ENCODE measurements at regions not wholly inside any gene's neighbourhood (a gene's known extent, or its start where the extent isn't known, plus 50 kb on each side); places are given as distances from the start of the nearest gene placed in this dataset.

- TF ChIP-seq, protein P1, sequence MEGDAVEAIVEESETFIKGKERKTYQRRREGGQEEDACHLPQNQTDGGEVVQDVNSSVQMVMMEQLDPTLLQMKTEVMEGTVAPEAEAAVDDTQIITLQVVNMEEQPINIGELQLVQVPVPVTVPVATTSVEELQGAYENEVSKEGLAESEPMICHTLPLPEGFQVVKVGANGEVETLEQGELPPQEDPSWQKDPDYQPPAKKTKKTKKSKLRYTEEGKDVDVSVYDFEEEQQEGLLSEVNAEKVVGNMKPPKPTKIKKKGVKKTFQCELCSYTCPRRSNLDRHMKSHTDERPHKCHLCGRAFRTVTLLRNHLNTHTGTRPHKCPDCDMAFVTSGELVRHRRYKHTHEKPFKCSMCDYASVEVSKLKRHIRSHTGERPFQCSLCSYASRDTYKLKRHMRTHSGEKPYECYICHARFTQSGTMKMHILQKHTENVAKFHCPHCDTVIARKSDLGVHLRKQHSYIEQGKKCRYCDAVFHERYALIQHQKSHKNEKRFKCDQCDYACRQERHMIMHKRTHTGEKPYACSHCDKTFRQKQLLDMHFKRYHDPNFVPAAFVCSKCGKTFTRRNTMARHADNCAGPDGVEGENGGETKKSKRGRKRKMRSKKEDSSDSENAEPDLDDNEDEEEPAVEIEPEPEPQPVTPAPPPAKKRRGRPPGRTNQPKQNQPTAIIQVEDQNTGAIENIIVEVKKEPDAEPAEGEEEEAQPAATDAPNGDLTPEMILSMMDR (IDR thresholded peaks at IDR 0.05; ENCODE audit: insufficient read depth, low read length, severe bottlenecking): no peak
- no peaks in the 10 kb centered on the region for H3K27me3 ChIP-seq (ENCODE audit: control insufficient read depth, insufficient read depth, low read length)
- FAIRE-seq (no peak), DNase-seq (ENCODE audit: low read depth) (no peak)
- H3K36me3 ChIP-seq (ENCODE audit: control insufficient read depth, insufficient read depth, low read length): no peaks in the 10 kb centered on the region
- H3K4me3 ChIP-seq (ENCODE audit: low read depth, low read length): no peak overlapping the region
Observed at GRCh38 chr2:108101481-108101880, 115.2 kb downstream of the SLC5A7 start.

DNA sequence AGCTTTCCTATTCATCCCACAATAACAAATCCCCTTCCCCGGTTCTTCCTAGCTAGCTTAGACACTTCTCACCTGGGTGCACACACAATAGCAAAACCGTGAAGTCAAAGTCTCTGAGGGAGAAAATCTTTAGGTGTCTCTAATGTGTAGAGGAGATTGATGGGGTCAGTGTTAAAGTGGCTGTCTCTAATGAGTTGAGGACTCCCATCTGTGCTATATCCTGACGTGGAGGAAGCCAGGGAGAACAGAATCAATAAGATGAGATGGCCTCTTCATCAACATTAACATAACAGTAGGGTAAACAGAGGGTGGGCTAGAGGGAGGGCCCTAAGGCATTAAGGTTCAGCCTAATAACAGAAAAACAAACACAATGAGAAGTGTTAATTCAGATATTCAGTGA lies 120.4 kb downstream of the SLC5A7 start:
- TF ChIP-seq, protein P1 (IDR thresholded peaks at IDR 0.05; ENCODE audit: insufficient read depth, low read length, severe bottlenecking): no peak
- Histone ChIP-seq H3K4me3 (ENCODE audit: low read depth, low read length) (no peak overlapping the region), H3K27me3 (ENCODE audit: control insufficient read depth, insufficient read depth, low read length) (no peaks in the 10 kb centered on the region), H3K36me3 (ENCODE audit: control insufficient read depth, insufficient read depth, low read length) (no peaks in the 10 kb centered on the region)
- DNase-seq (ENCODE audit: low read depth) (no peak), FAIRE-seq (no peak)

- no peak for DNase-seq (ENCODE audit: low read depth)
- Histone ChIP-seq H3K27me3 (ENCODE audit: control insufficient read depth, insufficient read depth, low read length) (no peaks in the 10 kb centered on the region), H3K36me3 (ENCODE audit: control insufficient read depth, insufficient read depth, low read length) (no peaks in the 10 kb centered on the region), H3K4me3 (ENCODE audit: low read depth, low read length) (no peak overlapping the region)
- TF ChIP-seq, protein P1 (IDR thresholded peaks at IDR 0.05; ENCODE audit: insufficient read depth, low read length, severe bottlenecking): no peak
- no peak for FAIRE-seq
Observed at GRCh38 chr2:108111936-108112335, 125.6 kb downstream of the SLC5A7 start.

- FAIRE-seq: no peak
- Histone ChIP-seq H3K27me3 (ENCODE audit: control insufficient read depth, insufficient read depth, low read length) (no peaks in the 10 kb centered on the region), H3K4me3 (ENCODE audit: low read depth, low read length) (no peak overlapping the region), H3K36me3 (ENCODE audit: control insufficient read depth, insufficient read depth, low read length) (no peaks in the 10 kb centered on the region)
- no peak for DNase-seq (ENCODE audit: low read depth)
- TF ChIP-seq, protein P1 (IDR thresholded peaks at IDR 0.05; ENCODE audit: insufficient read depth, low read length, severe bottlenecking): no peak
Observed at GRCh38 chr2:108115868-108116267, 123.9 kb upstream of the SULT1C3 start.

DNA sequence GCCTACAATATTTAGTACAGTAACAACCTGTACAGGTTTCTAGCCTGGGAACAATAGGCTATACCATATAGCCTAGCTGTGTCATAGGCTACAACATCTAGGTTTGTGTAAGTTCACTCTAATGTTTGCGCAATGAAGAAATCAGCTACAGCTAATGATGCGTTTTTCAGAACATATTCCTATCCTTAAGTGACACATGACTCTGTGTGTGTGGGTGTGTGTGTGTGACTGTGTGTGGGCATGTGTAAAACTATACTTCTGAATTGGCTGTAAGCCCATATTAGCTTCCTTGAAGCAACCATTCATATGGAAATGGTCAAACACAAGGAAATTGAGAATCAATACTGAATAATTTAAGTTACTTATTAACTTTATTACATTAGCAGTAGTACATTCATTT lies 120.8 kb upstream of the SULT1C3 start:
- FAIRE-seq (no peak), DNase-seq (ENCODE audit: low read depth) (peak; percentile 10)
- Histone ChIP-seq H3K4me3 (ENCODE audit: low read depth, low read length) (no peak overlapping the region), H3K36me3 (ENCODE audit: control insufficient read depth, insufficient read depth, low read length) (no peaks in the 10 kb centered on the region), H3K27me3 (ENCODE audit: control insufficient read depth, insufficient read depth, low read length) (no peaks in the 10 kb centered on the region)
- TF ChIP-seq, protein P1 (IDR thresholded peaks at IDR 0.05; ENCODE audit: insufficient read depth, low read length, severe bottlenecking): no peak

- FAIRE-seq (no peak), DNase-seq (ENCODE audit: low read depth) (no peak)
- Histone ChIP-seq H3K4me3 (ENCODE audit: low read depth, low read length) (no peak overlapping the region), H3K27me3 (ENCODE audit: control insufficient read depth, insufficient read depth, low read length) (no peaks in the 10 kb centered on the region), H3K36me3 (ENCODE audit: control insufficient read depth, insufficient read depth, low read length) (no peaks in the 10 kb centered on the region)
- TF ChIP-seq, protein P1 (IDR thresholded peaks at IDR 0.05; ENCODE audit: insufficient read depth, low read length, severe bottlenecking): no peak
Observed at GRCh38 chr2:108119492-108119891, 120.3 kb upstream of the SULT1C3 start.

Data from bronchial epithelial cell (primary cell).